ENCODE measurements at regions not wholly inside any gene's neighbourhood (a gene's known extent, or its start where the extent isn't known, plus 50 kb on each side); places are given as distances from the start of the nearest gene placed in this dataset.

- TF ChIP-seq, protein P1, sequence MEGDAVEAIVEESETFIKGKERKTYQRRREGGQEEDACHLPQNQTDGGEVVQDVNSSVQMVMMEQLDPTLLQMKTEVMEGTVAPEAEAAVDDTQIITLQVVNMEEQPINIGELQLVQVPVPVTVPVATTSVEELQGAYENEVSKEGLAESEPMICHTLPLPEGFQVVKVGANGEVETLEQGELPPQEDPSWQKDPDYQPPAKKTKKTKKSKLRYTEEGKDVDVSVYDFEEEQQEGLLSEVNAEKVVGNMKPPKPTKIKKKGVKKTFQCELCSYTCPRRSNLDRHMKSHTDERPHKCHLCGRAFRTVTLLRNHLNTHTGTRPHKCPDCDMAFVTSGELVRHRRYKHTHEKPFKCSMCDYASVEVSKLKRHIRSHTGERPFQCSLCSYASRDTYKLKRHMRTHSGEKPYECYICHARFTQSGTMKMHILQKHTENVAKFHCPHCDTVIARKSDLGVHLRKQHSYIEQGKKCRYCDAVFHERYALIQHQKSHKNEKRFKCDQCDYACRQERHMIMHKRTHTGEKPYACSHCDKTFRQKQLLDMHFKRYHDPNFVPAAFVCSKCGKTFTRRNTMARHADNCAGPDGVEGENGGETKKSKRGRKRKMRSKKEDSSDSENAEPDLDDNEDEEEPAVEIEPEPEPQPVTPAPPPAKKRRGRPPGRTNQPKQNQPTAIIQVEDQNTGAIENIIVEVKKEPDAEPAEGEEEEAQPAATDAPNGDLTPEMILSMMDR (IDR thresholded peaks at IDR 0.05), result no peak
- no peak for TF ChIP-seq POLR2A (IDR thresholded peaks at IDR 0.05)
These were observed 90.2 kb upstream of the LIN7C start for GRCh38 chr11:27596802-27597201.

Measured in Peyer's patch (tissue), 4 donors.